ENCODE measurements at regions not wholly inside any gene's neighbourhood (a gene's known extent, or its start where the extent isn't known, plus 50 kb on each side); places are given as distances from the start of the nearest gene placed in this dataset.
A peak's percentile ranks its signal among the peaks of the same experiment; 100 is the strongest.

DNA sequence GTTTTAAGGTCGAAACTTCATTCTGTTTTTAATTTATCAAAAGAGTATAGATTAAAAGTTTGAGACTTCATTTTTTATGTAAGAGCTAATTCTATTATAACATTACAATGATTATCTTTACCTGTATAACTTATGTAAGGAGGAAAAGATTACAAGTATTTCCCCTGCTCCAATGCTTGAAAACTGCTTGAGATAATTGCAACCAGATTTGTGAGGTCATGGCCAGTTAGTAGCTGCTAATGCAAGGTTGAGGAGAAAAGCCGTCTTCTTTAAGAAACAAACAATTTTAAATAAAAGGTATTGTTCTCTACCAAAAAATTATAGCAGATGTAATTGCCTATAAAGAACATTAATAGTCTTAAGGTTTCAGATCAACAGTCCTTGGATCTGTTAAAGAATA is 208.3 kb upstream of the UBE2E2 start:
- Mint-ChIP-seq H3K4me3 (no peak overlapping the region), H3K27me3 (ENCODE audit: low read depth) (peaks cover 2% of the 10 kb centered on the region), H3K4me1 (peaks cover 31% of the 10 kb centered on the region), H3K9me3 (peaks cover 4% of the 10 kb centered on the region; the same call in 1 of the 2 replicates), H3K27ac (no peak overlapping the region), H3K36me3 (no peaks in the 10 kb centered on the region)
- POLR2A ChIA-PET = no interaction called here
- DNase-seq (ENCODE audit: low spot score) (no peak), ATAC-seq (no peak)
- CTCF ChIA-PET = no interaction called here
- no peak for TF ChIP-seq NR2C2 (CRISPR knock-in tag; IDR thresholded peaks at IDR 0.05)
- no peak for TF ChIP-seq OVOL2 (CRISPR knock-in tag; IDR thresholded peaks at IDR 0.05; ENCODE audit: borderline replicate concordance)
- TF ChIP-seq, protein P1, sequence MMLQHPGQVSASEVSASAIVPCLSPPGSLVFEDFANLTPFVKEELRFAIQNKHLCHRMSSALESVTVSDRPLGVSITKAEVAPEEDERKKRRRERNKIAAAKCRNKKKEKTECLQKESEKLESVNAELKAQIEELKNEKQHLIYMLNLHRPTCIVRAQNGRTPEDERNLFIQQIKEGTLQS (CRISPR knock-in tag; conservative IDR thresholded peaks at IDR 0.05) = no peak
- TF ChIP-seq ZSCAN18 (CRISPR knock-in tag; IDR thresholded peaks at IDR 0.05) = no peak
- TF ChIP-seq ZNF232 (CRISPR knock-in tag; IDR thresholded peaks at IDR 0.05) = no peak
- TF ChIP-seq FOXP1 (CRISPR knock-in tag; IDR thresholded peaks at IDR 0.05; ENCODE audit: borderline replicate concordance) = no peak
- no peak for TF ChIP-seq FOXJ3 (CRISPR knock-in tag; IDR thresholded peaks at IDR 0.05; ENCODE audit: borderline replicate concordance)
- TF ChIP-seq SOX15 (CRISPR knock-in tag; IDR thresholded peaks at IDR 0.05) = no peak
- TF ChIP-seq ZMAT4 (CRISPR knock-in tag; IDR thresholded peaks at IDR 0.05) = no peak
- TF ChIP-seq CBFB (CRISPR knock-in tag; IDR thresholded peaks at IDR 0.05; ENCODE audit: low read depth) = no peak
- TF ChIP-seq PRRX2 (CRISPR knock-in tag; IDR thresholded peaks at IDR 0.05) = no peak
- no peak for TF ChIP-seq FOXP4 (CRISPR knock-in tag; IDR thresholded peaks at IDR 0.05)
- TF ChIP-seq, protein P2, sequence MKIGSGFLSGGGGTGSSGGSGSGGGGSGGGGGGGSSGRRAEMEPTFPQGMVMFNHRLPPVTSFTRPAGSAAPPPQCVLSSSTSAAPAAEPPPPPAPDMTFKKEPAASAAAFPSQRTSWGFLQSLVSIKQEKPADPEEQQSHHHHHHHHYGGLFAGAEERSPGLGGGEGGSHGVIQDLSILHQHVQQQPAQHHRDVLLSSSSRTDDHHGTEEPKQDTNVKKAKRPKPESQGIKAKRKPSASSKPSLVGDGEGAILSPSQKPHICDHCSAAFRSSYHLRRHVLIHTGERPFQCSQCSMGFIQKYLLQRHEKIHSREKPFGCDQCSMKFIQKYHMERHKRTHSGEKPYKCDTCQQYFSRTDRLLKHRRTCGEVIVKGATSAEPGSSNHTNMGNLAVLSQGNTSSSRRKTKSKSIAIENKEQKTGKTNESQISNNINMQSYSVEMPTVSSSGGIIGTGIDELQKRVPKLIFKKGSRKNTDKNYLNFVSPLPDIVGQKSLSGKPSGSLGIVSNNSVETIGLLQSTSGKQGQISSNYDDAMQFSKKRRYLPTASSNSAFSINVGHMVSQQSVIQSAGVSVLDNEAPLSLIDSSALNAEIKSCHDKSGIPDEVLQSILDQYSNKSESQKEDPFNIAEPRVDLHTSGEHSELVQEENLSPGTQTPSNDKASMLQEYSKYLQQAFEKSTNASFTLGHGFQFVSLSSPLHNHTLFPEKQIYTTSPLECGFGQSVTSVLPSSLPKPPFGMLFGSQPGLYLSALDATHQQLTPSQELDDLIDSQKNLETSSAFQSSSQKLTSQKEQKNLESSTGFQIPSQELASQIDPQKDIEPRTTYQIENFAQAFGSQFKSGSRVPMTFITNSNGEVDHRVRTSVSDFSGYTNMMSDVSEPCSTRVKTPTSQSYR (CRISPR knock-in tag; IDR thresholded peaks at IDR 0.05) = no peak
- TF ChIP-seq GTF2I (CRISPR knock-in tag; conservative IDR thresholded peaks at IDR 0.05) = no peak
- TF ChIP-seq, protein P3, sequence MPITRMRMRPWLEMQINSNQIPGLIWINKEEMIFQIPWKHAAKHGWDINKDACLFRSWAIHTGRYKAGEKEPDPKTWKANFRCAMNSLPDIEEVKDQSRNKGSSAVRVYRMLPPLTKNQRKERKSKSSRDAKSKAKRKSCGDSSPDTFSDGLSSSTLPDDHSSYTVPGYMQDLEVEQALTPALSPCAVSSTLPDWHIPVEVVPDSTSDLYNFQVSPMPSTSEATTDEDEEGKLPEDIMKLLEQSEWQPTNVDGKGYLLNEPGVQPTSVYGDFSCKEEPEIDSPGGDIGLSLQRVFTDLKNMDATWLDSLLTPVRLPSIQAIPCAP (CRISPR knock-in tag; IDR thresholded peaks at IDR 0.05) = no peak

DNA sequence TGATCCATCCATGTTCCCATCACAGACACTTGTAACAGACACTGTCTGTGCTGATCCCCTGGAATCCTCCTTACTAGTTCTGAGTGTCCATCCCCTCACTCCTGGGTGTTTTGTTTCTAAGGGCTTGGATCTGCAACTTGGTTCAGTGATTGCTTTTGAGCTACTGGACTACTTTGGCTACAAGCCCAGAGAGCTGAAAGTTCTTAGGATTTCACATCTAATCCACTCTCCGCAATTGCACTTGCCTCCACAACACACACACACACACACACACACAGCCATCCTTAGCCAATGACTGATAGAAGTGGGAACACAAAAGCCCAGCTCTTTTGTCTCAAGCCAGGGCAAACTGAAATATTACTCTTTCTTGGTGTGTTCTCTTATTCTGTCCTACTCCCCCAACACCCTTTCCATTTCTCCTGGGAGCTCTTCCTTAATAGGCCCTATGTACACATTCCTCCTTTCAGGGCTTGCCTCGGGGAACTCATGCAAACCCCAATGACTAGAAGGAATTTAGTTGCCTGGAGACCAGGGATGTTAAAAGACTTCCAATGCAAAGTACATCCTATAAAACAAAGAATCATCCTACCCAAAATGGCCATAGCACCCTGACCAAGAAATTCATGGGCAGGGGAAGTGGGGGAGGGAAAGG is 206.1 kb upstream of the UBE2E2 start:
- H3K27me3 Mint-ChIP-seq (ENCODE audit: low read depth) = no peaks in the 10 kb centered on the region
- no peaks in the 10 kb centered on the region for H3K9me3 Mint-ChIP-seq
- TF ChIP-seq ZBTB43 (CRISPR knock-in tag; IDR thresholded peaks at IDR 0.05) = no peak
- TF ChIP-seq OVOL2 (CRISPR knock-in tag; IDR thresholded peaks at IDR 0.05; ENCODE audit: borderline replicate concordance) = no peak
- no peak for TF ChIP-seq RORB (CRISPR knock-in tag; IDR thresholded peaks at IDR 0.05)
- no peak for TF ChIP-seq ZNF671 (CRISPR knock-in tag; IDR thresholded peaks at IDR 0.05)
- TF ChIP-seq FOXK1 (CRISPR knock-in tag; IDR thresholded peaks at IDR 0.05) = no peak
- TF ChIP-seq, protein P4, sequence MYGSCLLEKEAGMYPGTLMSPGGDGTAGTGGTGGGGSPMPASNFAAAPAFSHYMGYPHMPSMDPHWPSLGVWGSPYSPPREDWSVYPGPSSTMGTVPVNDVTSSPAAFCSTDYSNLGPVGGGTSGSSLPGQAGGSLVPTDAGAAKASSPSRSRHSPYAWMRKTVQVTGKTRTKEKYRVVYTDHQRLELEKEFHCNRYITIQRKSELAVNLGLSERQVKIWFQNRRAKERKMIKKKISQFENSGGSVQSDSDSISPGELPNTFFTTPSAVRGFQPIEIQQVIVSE (CRISPR knock-in tag; IDR thresholded peaks at IDR 0.05; ENCODE audit: borderline replicate concordance) = no peak
- TF ChIP-seq ZSCAN18 (CRISPR knock-in tag; IDR thresholded peaks at IDR 0.05) = no peak
- H3K4me1 Mint-ChIP-seq = peaks cover 20% of the 10 kb centered on the region
- no peak overlapping the region for H3K4me3 Mint-ChIP-seq
- DNase-seq (ENCODE audit: low spot score) (no peak), ATAC-seq (peak; percentile 44; the same call in 1 of the 2 replicates)
- CTCF ChIA-PET = no interaction called here
- no peak overlapping the region for H3K27ac Mint-ChIP-seq
- POLR2A ChIA-PET = no interaction called here
- H3K36me3 Mint-ChIP-seq = no peaks in the 10 kb centered on the region

All from WTC11 (cell line).